ENCODE measurements at regions not wholly inside any gene's neighbourhood (a gene's known extent, or its start where the extent isn't known, plus 50 kb on each side); places are given as distances from the start of the nearest gene placed in this dataset.

GRCh38 chr2:53493210-53493609 lies 274.4 kb upstream of the CHAC2 start:
- TF ChIP-seq, protein P1, sequence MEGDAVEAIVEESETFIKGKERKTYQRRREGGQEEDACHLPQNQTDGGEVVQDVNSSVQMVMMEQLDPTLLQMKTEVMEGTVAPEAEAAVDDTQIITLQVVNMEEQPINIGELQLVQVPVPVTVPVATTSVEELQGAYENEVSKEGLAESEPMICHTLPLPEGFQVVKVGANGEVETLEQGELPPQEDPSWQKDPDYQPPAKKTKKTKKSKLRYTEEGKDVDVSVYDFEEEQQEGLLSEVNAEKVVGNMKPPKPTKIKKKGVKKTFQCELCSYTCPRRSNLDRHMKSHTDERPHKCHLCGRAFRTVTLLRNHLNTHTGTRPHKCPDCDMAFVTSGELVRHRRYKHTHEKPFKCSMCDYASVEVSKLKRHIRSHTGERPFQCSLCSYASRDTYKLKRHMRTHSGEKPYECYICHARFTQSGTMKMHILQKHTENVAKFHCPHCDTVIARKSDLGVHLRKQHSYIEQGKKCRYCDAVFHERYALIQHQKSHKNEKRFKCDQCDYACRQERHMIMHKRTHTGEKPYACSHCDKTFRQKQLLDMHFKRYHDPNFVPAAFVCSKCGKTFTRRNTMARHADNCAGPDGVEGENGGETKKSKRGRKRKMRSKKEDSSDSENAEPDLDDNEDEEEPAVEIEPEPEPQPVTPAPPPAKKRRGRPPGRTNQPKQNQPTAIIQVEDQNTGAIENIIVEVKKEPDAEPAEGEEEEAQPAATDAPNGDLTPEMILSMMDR (IDR thresholded peaks at IDR 0.05), result no peak
- TF ChIP-seq POLR2A (IDR thresholded peaks at IDR 0.05), result no peak
